RWPE2 (cell line): ENCODE measurements at regions not wholly inside any gene's neighbourhood (a gene's known extent, or its start where the extent isn't known, plus 50 kb on each side); places are given as distances from the start of the nearest gene placed in this dataset.

Source experiments
- ATAC-seq: fragments of 200-7000 bp; cut with Tn5 transposase; 3 replicates; pipeline ENCODE4 v1.9.1; 2021; ENCODE audit warnings: low read depth
- DNase-seq: peaks from one replicate; pipeline ENCODE4 v3.0.0-alpha.2; 2020; ENCODE audit warnings: low spot score
- H3K27ac ChIP-seq: fragments of 450-650 bp; 2 replicates; pipeline ENCODE4 v1.5.1; 2017; ENCODE audit warnings: mild to moderate bottlenecking; ENCODE audit not compliant: poor library complexity, severe bottlenecking
- H3K27me3 ChIP-seq: fragments of 250-450 bp; sonication (Bioruptor Pico); 2 replicates; pipeline ENCODE4 v1.5.1; 2021; ENCODE audit warnings: mild to moderate bottlenecking, moderate library complexity; ENCODE audit not compliant: insufficient read depth, poor library complexity, severe bottlenecking
- H3K36me3 ChIP-seq: fragments of 250-450 bp; sonication (Bioruptor Pico); 2 replicates; pipeline ENCODE4 v1.5.1; 2020; ENCODE audit warnings: low read depth, mild to moderate bottlenecking, moderate library complexity
- H3K4me1 ChIP-seq: fragments of 250-450 bp; sonication (Bioruptor Pico); 2 replicates; pipeline ENCODE4 v1.5.1; 2021; ENCODE audit warnings: mild to moderate bottlenecking, moderate library complexity; ENCODE audit not compliant: insufficient read depth, poor library complexity, severe bottlenecking
- H3K4me3 ChIP-seq: fragments of 250-450 bp; sonication (Bioruptor Pico); 2 replicates; pipeline ENCODE4 v1.5.1; 2021; ENCODE audit warnings: mild to moderate bottlenecking, moderate library complexity; ENCODE audit not compliant: severe bottlenecking
- H3K9me3 ChIP-seq: fragments of 250-450 bp; sonication (Bioruptor Pico); 2 replicates; pipeline ENCODE4 v1.5.1; 2021; ENCODE audit warnings: mild to moderate bottlenecking, moderate library complexity; ENCODE audit not compliant: severe bottlenecking
- CTCF ChIP-seq: fragments of 450-650 bp; IDR thresholded peaks from one replicate; pipeline ENCODE4 v1.5.1; 2017; ENCODE audit warnings: mild to moderate bottlenecking, moderate library complexity; ENCODE audit not compliant: poor library complexity, severe bottlenecking

- no peaks in the 10 kb centered on the region for H3K9me3 ChIP-seq
- no peak overlapping the region for H3K4me3 ChIP-seq
- ATAC-seq (no peak), DNase-seq (no peak)
- no peaks in the 10 kb centered on the region for H3K36me3 ChIP-seq
- TF ChIP-seq CTCF = no peak
- no peaks in the 10 kb centered on the region for H3K4me1 ChIP-seq
- no peak overlapping the region for H3K27ac ChIP-seq
- no peaks in the 10 kb centered on the region for H3K27me3 ChIP-seq
Observed at GRCh38 chr11:36751335-36751781, 153.3 kb upstream of the RAG2 start.

- Histone ChIP-seq H3K4me3 (no peak overlapping the region), H3K27ac (no peak overlapping the region), H3K27me3 (no peaks in the 10 kb centered on the region), H3K9me3 (no peaks in the 10 kb centered on the region), H3K36me3 (no peaks in the 10 kb centered on the region), H3K4me1 (no peaks in the 10 kb centered on the region)
- ATAC-seq (no peak), DNase-seq (no peak)
- no peak for TF ChIP-seq CTCF
Observed at GRCh38 chr11:36750349-36750748, 152.3 kb upstream of the RAG2 start.

- no peaks in the 10 kb centered on the region for H3K9me3 ChIP-seq
- no peaks in the 10 kb centered on the region for H3K36me3 ChIP-seq
- no peaks in the 10 kb centered on the region for H3K27me3 ChIP-seq
- no peaks in the 10 kb centered on the region for H3K4me1 ChIP-seq
- no peak overlapping the region for H3K4me3 ChIP-seq
- H3K27ac ChIP-seq = no peak overlapping the region
- TF ChIP-seq CTCF = no peak
- DNase-seq (no peak), ATAC-seq (no peak)
Observed at GRCh38 chr11:36748836-36749235, 150.8 kb upstream of the RAG2 start.

- Histone ChIP-seq H3K4me3 (no peak overlapping the region), H3K4me1 (no peaks in the 10 kb centered on the region), H3K36me3 (no peaks in the 10 kb centered on the region), H3K27me3 (no peaks in the 10 kb centered on the region), H3K27ac (no peak overlapping the region), H3K9me3 (no peaks in the 10 kb centered on the region)
- peak; percentile 98 for TF ChIP-seq CTCF
- ATAC-seq (peak; percentile 96), DNase-seq (peak; percentile 64)
Observed at GRCh38 chr11:36746886-36747710, 149.1 kb upstream of the RAG2 start.

GRCh38 chr11:36744375-36745168, 146.5 kb upstream of the RAG2 start:
- TF ChIP-seq CTCF = peak; percentile 66
- H3K27me3 ChIP-seq = peaks cover 6% of the 10 kb centered on the region
- H3K36me3 ChIP-seq = no peaks in the 10 kb centered on the region
- no peak overlapping the region for H3K4me3 ChIP-seq
- H3K9me3 ChIP-seq = no peaks in the 10 kb centered on the region
- no peaks in the 10 kb centered on the region for H3K4me1 ChIP-seq
- DNase-seq (peak; percentile 57), ATAC-seq (peak; percentile 49)
- H3K27ac ChIP-seq = no peak overlapping the region
